Heart left ventricle (tissue), 16 donors: ENCODE measurements at regions not wholly inside any gene's neighbourhood (a gene's known extent, or its start where the extent isn't known, plus 50 kb on each side); places are given as distances from the start of the nearest gene placed in this dataset.

Experiments used
- ATAC-seq, 4 donors: fragments of 200-7000 bp; cut with Tn5 transposase; one replicate each; pipeline ENCODE4 v1.9.1; 2020 to 2022; ENCODE audit warnings: moderate library complexity in 4 of 4, mild to moderate bottlenecking in 3 of 4, moderate number of reproducible peaks in 1 of 4
- DNase-seq, 5 donors: peaks; one replicate each; pipeline ENCODE4 v3.0.0-alpha.2; 2020
- H3K27ac ChIP-seq, 12 donors: fragments of 200-600 bp; sonication (generic) in 4 of 12; one replicate each; pipeline versions ENCODE4 v1.5.0 to v1.8.0; 2016 to 2022; ENCODE audit warnings: mild to moderate bottlenecking in 2 of 12
- H3K27me3 ChIP-seq, 9 donors: fragments of 200-600 bp; sonication (generic) in 2 of 9; one replicate each; pipeline versions ENCODE4 v1.5.1 to v1.8.0; 2016 to 2022; ENCODE audit warnings: mild to moderate bottlenecking in 3 of 9
- H3K36me3 ChIP-seq, 9 donors: fragments of 200-600 bp; sonication (generic) in 2 of 9; one replicate each; pipeline versions ENCODE4 v1.5.0 to v1.8.0; 2018 to 2022; ENCODE audit warnings: mild to moderate bottlenecking in 2 of 9
- H3K4me1 ChIP-seq, 12 donors: fragments of 200-600 bp; sonication (generic) in 4 of 12; one replicate each; pipeline versions ENCODE4 v1.5.0 to v1.8.0; 2016 to 2022; ENCODE audit warnings: mild to moderate bottlenecking in 3 of 12
- H3K4me3 ChIP-seq, 12 donors: fragments of 200-600 bp; sonication (generic) in 4 of 12; one replicate each; pipeline versions ENCODE4 v1.5.0 to v1.8.0; 2017 to 2022; ENCODE audit warnings: mild to moderate bottlenecking in 9 of 12, moderate library complexity in 4 of 12
- H3K9me3 ChIP-seq, 12 donors: fragments of 200-600 bp; sonication (generic) in 4 of 12; one replicate each; pipeline versions ENCODE4 v1.5.0 to v1.8.0; 2016 to 2022; ENCODE audit warnings: mild to moderate bottlenecking in 1 of 12
- POLR2A ChIP-seq, 2 donors: fragments of 450-650 bp; IDR thresholded peaks; one replicate each; pipeline ENCODE4 v1.6.1; 2017; ENCODE audit warnings: antibody characterized with exemption in 2 of 2, mild to moderate bottlenecking in 2 of 2, moderate library complexity in 2 of 2
- WGBS, 4 donors: extraction: QIAGEN DNeasy Blood & Tissue Kit in 2 of 4; methylation state at CpG; one replicate each; pipeline versions ENCODE4 v1.1.5 to v1.1.7; 2013 to 2018; 5-methylcytosine and 5-hydroxymethylcytosine counted together
- intact Hi-C, 10 donors: fragments of 100-400 bp; cut with DNase I; formaldehyde crosslinking; loops; one replicate each; pipeline versions ENCODE4 v1.11.1 to v1.14.2; 2022
- TF ChIP-seq, protein P1 (sequence below), 12 donors: fragments of 200-600 bp; sonication (generic) in 4 of 12; IDR thresholded peaks; one replicate each; pipeline versions ENCODE4 v1.5.0 to v1.8.0; 2018 to 2022; ENCODE audit warnings: antibody characterized with exemption in 12 of 12, mild to moderate bottlenecking in 5 of 12
- donor health status: ischemic (EF 13 %, LVEDD 7.1; RV severe dilation, severe dysfunction).
- donor health status: healthy with polysubstance abuse.
- donor health status: DM: no; HTN: yes; CAD: no.
- donor health status: DM: no; HTN: no; CAD: no.
- donor health status: ischemic (EF 25% LVEDD 6.9; RV normal size, moderate dysfunction).
- donor health status: ischemic (EF 25% LVEDD 5.7; RV mildly dilated, moderate dysfunction).
- donor health status: healthy.
- donor health status: DM: yes; HTN: yes; CAD: no.
- donor health status: ischemic (EF 35%, LVEDD 5.7; RV mildly dilated, moderate dysfunction).
- donor health status: nonischemic (EF 11% LVEDD 7.7; RV severe dilation, severe dysfunction).
- donor health status: DM: yes; HTN: yes; CAD: no.
- donor health status: PGD.
- donor health status: ischemic (EF 29% LVEDD 5.4; RV normal size, mild dysfunction).
- donor health status: nonischemic (EF 23%, LVEDD 6.1; RV moderate dilation, normal function).

DNA sequence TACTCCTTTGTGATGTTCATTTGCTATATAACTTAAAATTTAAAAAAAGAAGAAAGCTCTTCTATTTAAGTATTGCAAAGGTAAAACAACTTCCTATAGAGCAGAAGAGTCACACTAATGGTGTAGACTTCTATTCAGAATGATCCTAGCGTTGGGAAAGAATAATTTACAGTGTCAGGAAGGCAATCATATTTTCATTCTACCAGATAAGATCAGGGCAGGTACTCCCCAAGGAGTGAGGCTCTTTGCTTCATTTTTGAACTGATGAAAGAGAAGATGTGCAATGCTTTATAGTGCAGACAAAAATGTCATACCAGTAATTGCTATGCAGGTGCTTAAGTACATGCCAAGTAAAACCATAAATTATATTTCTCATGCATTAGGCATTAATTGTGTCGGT, 1193.0 kb downstream of the PCDH9 start:
- Histone ChIP-seq H3K36me3 (no peaks in the 10 kb centered on the region), H3K4me1 (peaks cover 0 to 4% (median 0%) of the 10 kb centered on the region in 12 donors), H3K27ac (no peak overlapping the region), H3K27me3 (no peaks in the 10 kb centered on the region), H3K4me3 (no peak overlapping the region), H3K9me3 (no peaks in the 10 kb centered on the region)
- no peak for DNase-seq
- ATAC-seq: no peak
- intact Hi-C loops: no loop called here
- WGBS, 4 donors: 75 to 89% (median 79%) methylated on average over 2 of the region's 2 CpGs
- no peak for TF ChIP-seq POLR2A (IDR thresholded peaks at IDR 0.05)
- TF ChIP-seq, protein P1, sequence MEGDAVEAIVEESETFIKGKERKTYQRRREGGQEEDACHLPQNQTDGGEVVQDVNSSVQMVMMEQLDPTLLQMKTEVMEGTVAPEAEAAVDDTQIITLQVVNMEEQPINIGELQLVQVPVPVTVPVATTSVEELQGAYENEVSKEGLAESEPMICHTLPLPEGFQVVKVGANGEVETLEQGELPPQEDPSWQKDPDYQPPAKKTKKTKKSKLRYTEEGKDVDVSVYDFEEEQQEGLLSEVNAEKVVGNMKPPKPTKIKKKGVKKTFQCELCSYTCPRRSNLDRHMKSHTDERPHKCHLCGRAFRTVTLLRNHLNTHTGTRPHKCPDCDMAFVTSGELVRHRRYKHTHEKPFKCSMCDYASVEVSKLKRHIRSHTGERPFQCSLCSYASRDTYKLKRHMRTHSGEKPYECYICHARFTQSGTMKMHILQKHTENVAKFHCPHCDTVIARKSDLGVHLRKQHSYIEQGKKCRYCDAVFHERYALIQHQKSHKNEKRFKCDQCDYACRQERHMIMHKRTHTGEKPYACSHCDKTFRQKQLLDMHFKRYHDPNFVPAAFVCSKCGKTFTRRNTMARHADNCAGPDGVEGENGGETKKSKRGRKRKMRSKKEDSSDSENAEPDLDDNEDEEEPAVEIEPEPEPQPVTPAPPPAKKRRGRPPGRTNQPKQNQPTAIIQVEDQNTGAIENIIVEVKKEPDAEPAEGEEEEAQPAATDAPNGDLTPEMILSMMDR (IDR thresholded peaks at IDR 0.05): no peak

DNA sequence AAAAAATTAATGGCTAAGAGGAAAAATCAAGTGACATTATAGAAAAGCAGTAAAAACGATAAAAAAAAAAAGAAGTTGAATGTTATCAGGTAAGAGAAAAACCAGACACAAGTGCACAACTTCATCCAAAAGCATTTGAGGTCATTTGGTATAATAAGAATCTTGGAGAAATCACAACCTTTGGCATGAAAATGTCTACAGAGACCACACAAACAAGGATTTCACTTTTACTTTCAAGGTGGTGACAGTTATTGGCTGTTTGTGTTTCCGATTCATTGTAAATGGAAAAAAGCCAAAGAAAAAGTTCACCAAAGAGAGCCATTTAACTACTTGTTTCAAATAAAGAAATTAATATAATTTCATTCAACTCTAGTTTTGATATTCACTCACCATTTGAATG, 1193.5 kb downstream of the PCDH9 start:
- 46 to 58% (median 50%) methylated on average over 2 of the region's 2 CpGs for WGBS, 4 donors
- ATAC-seq: no peak
- no peaks in the 10 kb centered on the region for H3K36me3 ChIP-seq

DNA sequence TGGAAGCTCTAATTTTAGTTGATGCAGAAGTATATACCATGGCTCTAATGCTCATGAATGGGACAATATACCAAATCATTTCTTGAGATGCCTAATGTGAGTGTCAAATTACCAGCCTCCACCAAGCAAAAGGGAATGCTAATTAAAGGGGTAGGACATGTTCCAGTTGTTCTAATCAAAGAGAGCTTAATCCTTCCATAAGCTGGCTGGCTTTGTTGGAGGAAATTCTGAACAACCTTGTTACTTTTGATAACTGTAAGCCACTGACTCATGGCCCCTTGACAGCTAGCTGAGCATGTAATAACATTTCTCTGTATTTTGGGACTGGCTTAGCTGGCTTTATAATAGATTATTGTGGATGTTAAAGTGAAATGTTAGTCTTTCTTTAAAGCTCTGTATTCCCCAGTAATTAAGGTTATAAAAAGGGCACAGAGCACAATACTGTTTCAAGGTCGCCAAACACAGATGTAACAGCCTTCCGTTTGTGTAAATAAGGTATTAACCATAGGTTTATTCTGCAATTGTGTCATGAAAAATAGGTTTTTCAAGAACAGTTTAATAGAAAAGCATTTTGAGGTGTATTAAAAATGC, 1194.0 kb downstream of the PCDH9 start:
- intact Hi-C loops: no loop called here
- Histone ChIP-seq H3K36me3 (no peaks in the 10 kb centered on the region), H3K27ac (no peak overlapping the region), H3K27me3 (no peaks in the 10 kb centered on the region), H3K4me1 (peaks cover 0 to 4% (median 0%) of the 10 kb centered on the region in 12 donors), H3K9me3 (no peaks in the 10 kb centered on the region), H3K4me3 (no peak overlapping the region)
- no peak for ATAC-seq
- TF ChIP-seq POLR2A (IDR thresholded peaks at IDR 0.05): no peak
- TF ChIP-seq, protein P1 (IDR thresholded peaks at IDR 0.05): no peak
- DNase-seq: no peak
- 60 to 76% (median 62%) methylated on average over 2 of the region's 2 CpGs for WGBS, 4 donors

More for the DNA sequence above, 1193.5 kb downstream of the PCDH9 start:
- no peak overlapping the region for H3K4me3 ChIP-seq
- no peaks in the 10 kb centered on the region for H3K27me3 ChIP-seq
- H3K4me1 ChIP-seq: peaks cover 0 to 4% (median 0%) of the 10 kb centered on the region in 12 donors
- no peak for TF ChIP-seq POLR2A (IDR thresholded peaks at IDR 0.05)
- TF ChIP-seq, protein P1 (IDR thresholded peaks at IDR 0.05): no peak
- DNase-seq: no peak
- H3K27ac ChIP-seq: no peak overlapping the region
- H3K9me3 ChIP-seq: no peaks in the 10 kb centered on the region
- intact Hi-C loops: no loop called here

DNA sequence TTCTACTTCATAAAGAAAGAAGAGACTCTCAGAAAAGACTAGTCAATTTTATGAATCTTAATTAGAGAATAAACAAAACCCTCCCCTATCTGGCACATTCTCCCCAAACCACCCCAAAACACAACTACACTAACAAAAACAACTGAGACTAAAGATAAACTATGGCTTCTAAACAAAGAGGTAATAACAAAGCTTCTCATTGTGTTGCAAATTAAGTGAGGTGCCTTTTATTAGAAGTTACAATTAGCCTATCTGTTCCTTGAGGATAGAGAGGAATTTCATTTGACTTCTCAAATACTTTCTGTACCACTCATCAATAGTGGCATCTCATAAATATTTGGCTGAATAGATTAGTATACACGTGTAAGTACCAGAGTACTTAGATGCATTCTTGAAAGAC, 1196.2 kb downstream of the PCDH9 start:
- no peak overlapping the region for H3K4me3 ChIP-seq
- H3K27ac ChIP-seq: no peak overlapping the region
- H3K9me3 ChIP-seq: no peaks in the 10 kb centered on the region
- H3K4me1 ChIP-seq: peaks cover 0 to 4% (median 0%) of the 10 kb centered on the region in 12 donors
- WGBS, 4 donors: 47 to 71% (median 67%) methylated on average over 1 of the region's 1 CpG
- no peak for DNase-seq
- no peak for TF ChIP-seq POLR2A (IDR thresholded peaks at IDR 0.05)
- TF ChIP-seq, protein P1 (IDR thresholded peaks at IDR 0.05): no peak
- ATAC-seq: no peak
- H3K27me3 ChIP-seq: no peaks in the 10 kb centered on the region
- intact Hi-C loops: no loop called here
- no peaks in the 10 kb centered on the region for H3K36me3 ChIP-seq
